Activated CD4-positive, alpha-beta T cell treated with anti-CD3 and anti-CD28 coated beads for 36 hours (primary cell): ENCODE measurements at regions not wholly inside any gene's neighbourhood (a gene's known extent, or its start where the extent isn't known, plus 50 kb on each side); places are given as distances from the start of the nearest gene placed in this dataset.
"Not testable (repeated sequence)": the region's sequence is repeated elsewhere in the genome, so short reads cannot be mapped to it uniquely, and the experiment has no call there.

Experiments used
- ATAC-seq: fragments of 200-7000 bp; cut with Tn5 transposase; one replicate; pipeline ENCODE4 v1.10.0; 2021; ENCODE audit warnings: mild to moderate bottlenecking, moderate library complexity
- CTCF ChIA-PET: fragments of 350-600 bp; sonication (Branson Sonifier 250); formaldehyde crosslinking; loops from one replicate; lab custom pipeline; 2021; ENCODE audit warnings: antibody characterized with exemption; lab: Charles Lee
- POLR2A ChIA-PET: fragments of 350-600 bp; sonication (Branson Sonifier 250); formaldehyde crosslinking; loops from one replicate; lab custom pipeline; 2021; ENCODE audit warnings: antibody characterized with exemption, inconsistent platforms; lab: Charles Lee
- DNase-seq: peaks from one replicate; pipeline ENCODE4 v3.0.0-alpha.2; 2020
- H3K27ac Mint-ChIP-seq: one replicate; pipeline ENCODE4 v1.8.0; 2021; ENCODE audit warnings: mixed read lengths
- H3K27me3 Mint-ChIP-seq: one replicate; pipeline ENCODE4 v1.8.0; 2021; ENCODE audit warnings: mixed read lengths
- H3K36me3 Mint-ChIP-seq: one replicate; pipeline ENCODE4 v1.8.0; 2021; ENCODE audit warnings: low read depth, mixed read lengths
- H3K4me1 Mint-ChIP-seq: one replicate; pipeline ENCODE4 v1.8.0; 2021; ENCODE audit warnings: mixed read lengths
- H3K4me3 Mint-ChIP-seq: one replicate; pipeline ENCODE4 v1.8.0; 2021; ENCODE audit warnings: mild to moderate bottlenecking, moderate library complexity, mixed read lengths
- H3K9me3 Mint-ChIP-seq: one replicate; pipeline ENCODE4 v1.8.0; 2021; ENCODE audit warnings: low read depth, mixed read lengths
- intact Hi-C, 2 experiments: fragments of 100-400 bp; cut with DNase I in 1 of 2; cut with micrococcal nuclease in 1 of 2; formaldehyde crosslinking; loops; one replicate each; pipeline versions ENCODE4 v1.14.2 to v1.15.1; 2022 to 2024; cut with DNase I, micrococcal nuclease

DNA sequence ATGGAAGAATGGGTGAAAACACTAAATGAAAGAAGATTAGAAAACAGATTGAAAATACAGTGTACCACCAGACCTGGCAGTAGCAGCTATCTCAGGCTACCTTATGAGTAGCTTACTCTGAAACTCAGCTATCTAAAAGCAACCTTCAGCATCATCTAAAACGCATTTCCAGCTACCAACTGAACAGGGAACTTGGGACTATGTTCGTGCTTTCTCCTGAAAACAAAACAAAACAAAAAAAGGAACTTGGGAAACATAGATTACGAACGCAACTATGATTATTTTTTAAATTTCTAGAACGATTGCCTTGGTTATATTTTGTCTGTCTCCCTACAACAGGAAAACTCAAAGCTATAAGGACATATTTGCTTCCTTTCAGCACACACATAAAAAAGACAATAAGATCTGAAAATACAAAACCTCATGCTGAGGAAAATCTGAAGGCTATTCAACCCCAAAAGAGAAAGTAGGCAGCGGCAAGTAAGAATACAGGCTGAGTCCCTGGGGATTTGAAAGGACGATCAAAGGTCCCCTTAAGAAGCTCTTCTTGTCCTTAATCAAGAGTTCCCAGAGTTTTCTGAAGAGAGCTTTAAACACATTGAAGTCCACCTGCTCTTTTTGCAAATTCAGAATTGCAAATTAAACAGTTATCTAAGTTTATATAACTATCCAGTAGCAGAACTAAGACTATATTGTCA lies 53.4 kb downstream of the OR2K2 start:
- Mint-ChIP-seq H3K27me3 (peaks cover 21% of the 10 kb centered on the region), H3K4me3 (no peak overlapping the region), H3K27ac (no peak overlapping the region), H3K36me3 (no peaks in the 10 kb centered on the region), H3K9me3 (no peaks in the 10 kb centered on the region), H3K4me1 (no peaks in the 10 kb centered on the region)
- DNase-seq (no peak), ATAC-seq (no peak)
- POLR2A ChIA-PET: interaction anchor here (0.6 kb wide), 1 partner anchor 1204 kb away, joined by 3 read pairs; no protein-coding TSS in a partner anchor
- intact Hi-C loops: no loop called here
- CTCF ChIA-PET: interaction anchor here (0.7 kb wide), 1 partner anchor 424 kb away, joined by 3 read pairs; no protein-coding TSS in a partner anchor

DNA sequence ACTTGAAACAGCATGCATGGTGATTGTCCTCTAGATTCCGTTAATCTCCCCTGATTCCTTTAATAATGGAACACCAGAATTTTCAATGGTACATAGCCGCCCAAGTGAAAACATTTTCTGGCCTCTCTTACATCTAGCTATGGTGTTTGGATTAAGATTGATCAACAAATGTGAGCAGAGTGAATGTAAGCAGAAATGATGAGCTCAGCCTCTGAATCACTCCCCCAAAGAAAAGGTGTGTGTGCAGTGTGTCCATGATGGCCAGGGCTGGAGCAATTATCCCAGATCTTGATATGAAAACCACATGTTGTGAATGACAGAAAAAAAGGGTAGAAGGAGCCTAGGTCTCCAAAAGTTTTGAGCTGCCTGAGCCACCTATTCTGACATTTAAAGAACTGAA lies 55.3 kb downstream of the OR2K2 start:
- ChIA-PET CTCF (no interaction called here), POLR2A (no interaction called here)
- H3K27me3 Mint-ChIP-seq: peaks cover 11% of the 10 kb centered on the region
- no peak overlapping the region for H3K27ac Mint-ChIP-seq
- no peaks in the 10 kb centered on the region for H3K9me3 Mint-ChIP-seq
- DNase-seq: no peak
- no peak for ATAC-seq
- intact Hi-C loops: no loop called here
- H3K36me3 Mint-ChIP-seq: no peaks in the 10 kb centered on the region
- H3K4me1 Mint-ChIP-seq: no peaks in the 10 kb centered on the region
- H3K4me3 Mint-ChIP-seq: no peak overlapping the region

DNA sequence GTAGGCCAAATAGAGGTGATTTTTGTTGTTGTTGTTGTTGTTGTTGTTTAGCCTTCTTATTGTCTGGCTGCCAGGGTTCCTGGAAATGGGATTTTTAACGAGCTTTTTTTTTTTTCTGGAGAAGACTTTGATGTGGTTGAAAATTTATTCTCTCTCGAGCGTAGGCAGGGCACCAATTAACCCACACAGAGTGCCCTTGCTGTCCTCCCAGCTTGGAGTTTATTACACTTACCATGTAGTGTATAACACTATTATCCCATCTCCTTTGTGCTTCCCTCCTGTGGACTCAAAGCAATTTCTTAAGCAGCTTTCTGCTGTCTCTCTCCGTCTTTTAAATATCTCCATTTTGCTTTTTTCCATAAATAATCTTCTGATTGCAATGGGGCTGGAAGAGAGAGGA lies 57.4 kb downstream of the OR2K2 start:
- no peak for DNase-seq
- POLR2A ChIA-PET: no interaction called here
- Mint-ChIP-seq H3K36me3 (no peaks in the 10 kb centered on the region), H3K27ac (no peak overlapping the region), H3K4me3 (no peak overlapping the region), H3K9me3 (no peaks in the 10 kb centered on the region), H3K4me1 (no peaks in the 10 kb centered on the region), H3K27me3 (peaks cover 9% of the 10 kb centered on the region)
- no peak for ATAC-seq
- CTCF ChIA-PET: no interaction called here
- intact Hi-C loops: no loop called here

DNA sequence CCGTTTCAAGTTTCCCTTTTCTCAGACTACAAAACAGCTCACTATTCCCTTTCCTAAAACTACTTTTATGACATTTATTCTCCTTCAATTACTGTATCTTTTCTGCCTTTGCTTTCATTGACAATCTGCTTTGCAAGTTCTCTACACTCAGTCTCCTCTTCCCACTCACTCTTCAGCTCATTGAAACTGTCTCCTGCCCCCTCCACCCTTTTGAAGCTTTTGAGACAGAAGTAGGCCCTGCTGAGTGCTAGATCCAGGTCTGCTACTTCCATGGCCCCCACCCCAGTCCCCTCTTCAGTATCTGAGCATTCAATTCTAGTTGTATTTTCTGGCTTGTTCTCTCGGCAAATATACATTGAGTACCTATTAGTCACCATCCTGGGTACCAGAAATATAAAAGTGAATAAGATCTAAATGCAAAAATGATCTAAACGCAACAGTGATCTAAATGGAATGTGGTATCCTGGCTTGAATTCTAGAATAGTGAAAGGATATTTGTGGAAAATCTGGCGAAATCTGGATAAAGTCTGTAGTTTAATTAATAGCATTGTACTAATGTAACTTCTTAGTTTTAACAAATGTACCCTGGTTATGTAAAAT lies 58.4 kb downstream of the OR2K2 start:
- H3K27ac Mint-ChIP-seq: no peak overlapping the region
- H3K4me1 Mint-ChIP-seq: no peaks in the 10 kb centered on the region
- no peaks in the 10 kb centered on the region for H3K36me3 Mint-ChIP-seq
- intact Hi-C loops: no loop called here
- ATAC-seq (no peak), DNase-seq (no peak)
- ChIA-PET CTCF (interaction anchor here (0.8 kb wide), 1 partner anchor 659 kb away, joined by 3 read pairs; no protein-coding TSS in a partner anchor), POLR2A (no interaction called here)
- H3K27me3 Mint-ChIP-seq: peaks cover 5% of the 10 kb centered on the region
- H3K9me3 Mint-ChIP-seq: peaks cover 3% of the 10 kb centered on the region
- H3K4me3 Mint-ChIP-seq: no peak overlapping the region

DNA sequence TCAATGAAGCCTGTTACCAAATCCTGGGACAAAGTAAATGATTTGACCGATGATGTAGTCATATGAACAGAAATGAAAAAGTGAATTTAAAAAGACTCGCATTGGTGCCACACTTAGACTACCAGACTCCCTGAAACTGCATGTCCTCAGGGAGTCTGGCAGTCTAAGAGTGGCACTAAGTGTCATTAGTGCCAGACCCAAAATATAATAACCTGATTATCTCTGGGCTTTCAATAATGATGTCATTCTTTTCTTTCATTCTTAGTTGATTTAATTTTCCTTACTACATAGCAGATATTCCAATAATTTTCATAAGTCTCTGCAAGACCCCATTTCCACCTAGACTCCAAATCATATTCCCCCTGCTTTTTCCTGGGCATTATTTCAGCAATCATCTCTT lies 59.0 kb downstream of the OR2K2 start:
- ChIA-PET POLR2A (no interaction called here), CTCF (interaction anchor here (0.8 kb wide), 1 partner anchor 658 kb away, joined by 3 read pairs; no protein-coding TSS in a partner anchor)
- peaks cover 5% of the 10 kb centered on the region for H3K27me3 Mint-ChIP-seq
- intact Hi-C loops: no loop called here
- no peak overlapping the region for H3K27ac Mint-ChIP-seq
- H3K9me3 Mint-ChIP-seq: peaks cover 5% of the 10 kb centered on the region
- H3K36me3 Mint-ChIP-seq: no peaks in the 10 kb centered on the region
- no peaks in the 10 kb centered on the region for H3K4me1 Mint-ChIP-seq
- H3K4me3 Mint-ChIP-seq: no peak overlapping the region
- ATAC-seq: no peak
- no peak for DNase-seq

DNA sequence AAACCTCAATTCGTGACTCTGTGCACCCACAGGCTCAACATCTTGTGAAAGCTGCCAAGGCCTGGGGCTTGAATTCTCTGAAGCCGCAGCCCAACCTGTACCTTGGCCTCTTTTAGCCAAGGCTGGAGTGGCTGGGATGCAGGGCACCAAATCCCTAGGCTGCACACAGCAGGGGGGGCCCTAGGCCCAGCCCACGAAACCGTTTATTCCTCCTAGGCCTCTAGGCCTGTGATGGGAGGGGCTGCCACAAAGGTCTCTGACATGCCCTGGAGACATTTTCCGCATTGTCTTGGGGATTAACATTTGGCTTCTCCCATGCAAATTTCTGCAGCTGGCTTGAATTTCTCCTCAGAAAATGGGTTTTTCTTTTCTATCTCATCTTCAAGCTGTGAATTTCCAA lies 64.0 kb downstream of the OR2K2 start:
- H3K9me3 Mint-ChIP-seq: not testable (repeated sequence)

DNA sequence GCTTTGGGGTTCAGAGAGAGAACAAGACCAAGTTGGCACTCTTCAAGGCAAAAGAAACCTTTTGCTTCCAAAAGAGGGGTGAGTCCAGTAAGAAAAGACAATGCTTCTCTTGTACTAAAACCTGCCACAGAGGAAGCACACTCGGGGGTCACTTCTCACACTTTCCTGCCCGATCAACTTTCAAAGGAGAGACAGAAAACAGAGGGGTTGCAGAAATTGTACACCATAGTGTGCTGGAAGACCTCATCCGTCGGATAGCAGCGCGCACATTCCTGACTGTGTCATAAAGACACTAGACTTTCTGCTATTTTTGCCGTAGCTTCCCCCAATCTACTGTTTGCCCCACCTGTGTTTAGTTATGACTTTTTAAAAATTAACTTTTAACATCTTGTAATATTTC lies 66.9 kb downstream of the OR2K2 start:
- Mint-ChIP-seq H3K4me3 (no peak overlapping the region), H3K9me3 (peaks cover 7% of the 10 kb centered on the region), H3K27me3 (peaks cover 3% of the 10 kb centered on the region), H3K36me3 (no peaks in the 10 kb centered on the region), H3K4me1 (no peaks in the 10 kb centered on the region), H3K27ac (no peak overlapping the region)
- DNase-seq (no peak), ATAC-seq (no peak)
- ChIA-PET CTCF (no interaction called here), POLR2A (no interaction called here)
- intact Hi-C loops: no loop called here

More for the DNA sequence above, 64.0 kb downstream of the OR2K2 start:
- POLR2A ChIA-PET: interaction anchor here (0.6 kb wide), 1 partner anchor 57 kb away, joined by 3 read pairs; no protein-coding TSS in a partner anchor
- H3K27ac Mint-ChIP-seq, H3K36me3 Mint-ChIP-seq, H3K27me3 Mint-ChIP-seq, DNase-seq, intact Hi-C loops, CTCF ChIA-PET, H3K4me3 Mint-ChIP-seq, ATAC-seq, H3K4me1 Mint-ChIP-seq: not testable (repeated sequence)

DNA sequence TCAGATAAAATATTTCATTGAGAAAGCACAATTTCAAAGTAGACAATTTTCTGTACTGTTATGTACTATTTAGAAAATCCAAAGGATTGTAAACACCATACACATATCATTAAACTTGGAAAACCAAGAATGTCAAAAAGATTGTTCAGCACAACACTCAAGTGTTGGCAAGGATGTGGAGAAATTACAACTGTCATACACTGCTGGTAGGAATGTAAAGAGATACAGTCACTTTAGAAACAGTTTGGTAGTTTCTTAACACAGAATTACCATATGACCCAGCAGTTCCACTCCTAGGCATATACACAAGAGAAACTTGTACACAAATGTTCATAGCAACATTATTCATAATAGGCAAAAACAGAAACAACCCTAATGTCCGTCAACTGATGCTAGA lies 71.2 kb downstream of the OR2K2 start:
- CTCF ChIA-PET: interaction anchor here (0.7 kb wide), 1 partner anchor 10 kb away, joined by 3 read pairs; no protein-coding TSS in a partner anchor

DNA sequence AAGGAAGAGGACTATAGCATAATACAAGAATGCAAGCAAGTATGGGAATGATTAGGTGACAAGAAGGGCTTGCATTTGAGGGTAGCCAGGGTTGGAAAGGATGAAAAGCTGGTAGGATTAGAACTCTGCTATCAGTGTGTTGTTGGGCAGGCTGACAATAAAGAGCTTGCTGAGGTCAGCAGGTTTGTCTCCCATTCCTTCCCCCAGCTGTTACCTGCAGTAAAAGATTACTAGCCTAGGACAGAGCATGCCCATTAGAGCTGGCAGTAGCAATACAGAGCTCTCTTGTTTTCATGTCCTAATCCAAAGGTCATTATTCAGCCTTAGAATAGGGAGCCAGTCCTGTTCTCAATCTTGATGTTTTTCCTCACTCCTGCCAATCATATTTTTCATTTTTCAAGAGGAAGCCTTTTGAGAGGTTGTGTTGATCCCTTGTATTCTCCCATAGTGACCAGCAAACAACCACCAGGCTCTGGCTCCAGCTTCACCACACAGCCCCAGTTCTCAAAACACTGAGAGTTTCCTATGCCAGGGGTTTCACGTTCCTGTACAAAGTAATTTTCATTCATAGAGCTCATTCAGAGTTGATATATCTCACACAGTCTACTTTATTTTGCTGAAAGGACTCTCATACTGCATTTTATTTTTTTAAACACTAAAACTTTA lies 71.7 kb downstream of the OR2K2 start:
- Mint-ChIP-seq H3K4me1 (no peaks in the 10 kb centered on the region), H3K4me3 (no peak overlapping the region), H3K9me3 (no peaks in the 10 kb centered on the region), H3K27ac (no peak overlapping the region), H3K36me3 (no peaks in the 10 kb centered on the region), H3K27me3 (peaks cover 8% of the 10 kb centered on the region)
- DNase-seq: no peak
- intact Hi-C loops: no loop called here
- POLR2A ChIA-PET: no interaction called here
- ATAC-seq: no peak
- CTCF ChIA-PET: interaction anchor here (0.7 kb wide), 1 partner anchor 9 kb away, joined by 3 read pairs; no protein-coding TSS in a partner anchor

More for the DNA sequence above, 71.2 kb downstream of the OR2K2 start:
- ATAC-seq (no peak), DNase-seq (no peak)
- Mint-ChIP-seq H3K27ac (no peak overlapping the region), H3K4me3 (no peak overlapping the region), H3K9me3 (no peaks in the 10 kb centered on the region), H3K36me3 (no peaks in the 10 kb centered on the region), H3K4me1 (no peaks in the 10 kb centered on the region), H3K27me3 (peaks cover 9% of the 10 kb centered on the region)
- intact Hi-C loops: no loop called here
- POLR2A ChIA-PET: no interaction called here

DNA sequence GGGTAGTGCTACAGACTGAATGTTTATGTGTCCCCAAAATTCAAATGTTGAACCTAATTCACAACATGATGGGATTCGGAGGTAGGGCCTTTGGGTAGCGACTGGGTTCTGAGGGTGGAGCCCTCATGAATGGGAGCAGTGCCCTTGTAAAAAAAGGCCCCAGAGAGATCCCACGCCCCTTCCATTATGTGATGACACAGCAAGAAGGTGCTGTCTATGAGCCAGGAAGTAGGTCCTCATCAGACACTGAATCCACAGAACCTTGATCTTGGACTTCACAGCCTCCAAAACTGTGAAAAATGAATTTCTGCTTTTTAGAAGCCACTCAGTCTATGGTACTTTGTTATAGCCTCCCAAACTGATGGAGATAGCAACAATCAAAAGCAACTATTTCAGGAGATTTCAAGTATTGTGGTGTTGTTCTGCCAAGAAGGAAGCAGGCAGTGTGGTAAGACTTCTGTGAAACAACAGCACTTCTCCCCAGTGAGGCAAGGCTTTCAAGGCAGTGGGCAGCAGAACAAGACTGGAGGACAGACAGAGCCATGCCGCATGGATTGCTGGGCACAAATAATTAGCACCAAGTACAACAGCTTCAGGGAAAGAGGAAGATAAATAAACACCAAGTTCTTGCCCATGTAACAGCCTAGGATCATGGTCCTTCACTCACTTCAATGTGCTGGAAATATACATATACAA lies 76.1 kb downstream of the OR2K2 start:
- intact Hi-C loops: no loop called here
- H3K9me3 Mint-ChIP-seq: no peaks in the 10 kb centered on the region
- ATAC-seq (no peak), DNase-seq (no peak)
- no peak overlapping the region for H3K4me3 Mint-ChIP-seq
- no peak overlapping the region for H3K27ac Mint-ChIP-seq
- H3K36me3 Mint-ChIP-seq: no peaks in the 10 kb centered on the region
- peaks cover 8% of the 10 kb centered on the region for H3K27me3 Mint-ChIP-seq
- ChIA-PET CTCF (no interaction called here), POLR2A (no interaction called here)
- no peaks in the 10 kb centered on the region for H3K4me1 Mint-ChIP-seq
